ENCODE measurements at regions not wholly inside any gene's neighbourhood (a gene's known extent, or its start where the extent isn't known, plus 50 kb on each side); places are given as distances from the start of the nearest gene placed in this dataset.

DNA sequence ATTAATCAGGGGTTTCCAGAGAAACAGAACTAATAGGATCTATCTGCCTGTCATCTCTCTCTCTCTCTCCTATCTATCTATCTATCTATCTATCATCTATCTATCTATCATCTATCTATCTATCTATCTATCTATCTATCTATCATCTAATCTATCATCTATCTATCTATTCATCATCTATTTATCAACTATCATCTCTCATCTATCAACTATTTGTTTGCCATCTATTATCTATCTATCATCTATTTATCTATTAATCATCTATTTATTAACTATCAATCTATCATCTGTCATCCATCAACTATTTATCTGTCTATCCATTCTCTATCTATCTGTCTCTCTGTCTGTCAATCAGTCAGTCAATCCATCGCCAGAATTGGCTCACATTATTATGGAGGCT, 70.0 kb upstream of the MRPS6 start:
- no peak for TF ChIP-seq POLR2A (IDR thresholded peaks at IDR 0.05; ENCODE audit: low read depth, low read length)
- TF ChIP-seq, protein P1, sequence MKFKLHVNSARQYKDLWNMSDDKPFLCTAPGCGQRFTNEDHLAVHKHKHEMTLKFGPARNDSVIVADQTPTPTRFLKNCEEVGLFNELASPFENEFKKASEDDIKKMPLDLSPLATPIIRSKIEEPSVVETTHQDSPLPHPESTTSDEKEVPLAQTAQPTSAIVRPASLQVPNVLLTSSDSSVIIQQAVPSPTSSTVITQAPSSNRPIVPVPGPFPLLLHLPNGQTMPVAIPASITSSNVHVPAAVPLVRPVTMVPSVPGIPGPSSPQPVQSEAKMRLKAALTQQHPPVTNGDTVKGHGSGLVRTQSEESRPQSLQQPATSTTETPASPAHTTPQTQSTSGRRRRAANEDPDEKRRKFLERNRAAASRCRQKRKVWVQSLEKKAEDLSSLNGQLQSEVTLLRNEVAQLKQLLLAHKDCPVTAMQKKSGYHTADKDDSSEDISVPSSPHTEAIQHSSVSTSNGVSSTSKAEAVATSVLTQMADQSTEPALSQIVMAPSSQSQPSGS (IDR thresholded peaks at IDR 0.05; ENCODE audit: low read length), result no peak
- no peak for TF ChIP-seq MEF2B (IDR thresholded peaks at IDR 0.05; ENCODE audit: partially characterized antibody, poor library complexity, severe bottlenecking)
- TF ChIP-seq, protein P2, sequence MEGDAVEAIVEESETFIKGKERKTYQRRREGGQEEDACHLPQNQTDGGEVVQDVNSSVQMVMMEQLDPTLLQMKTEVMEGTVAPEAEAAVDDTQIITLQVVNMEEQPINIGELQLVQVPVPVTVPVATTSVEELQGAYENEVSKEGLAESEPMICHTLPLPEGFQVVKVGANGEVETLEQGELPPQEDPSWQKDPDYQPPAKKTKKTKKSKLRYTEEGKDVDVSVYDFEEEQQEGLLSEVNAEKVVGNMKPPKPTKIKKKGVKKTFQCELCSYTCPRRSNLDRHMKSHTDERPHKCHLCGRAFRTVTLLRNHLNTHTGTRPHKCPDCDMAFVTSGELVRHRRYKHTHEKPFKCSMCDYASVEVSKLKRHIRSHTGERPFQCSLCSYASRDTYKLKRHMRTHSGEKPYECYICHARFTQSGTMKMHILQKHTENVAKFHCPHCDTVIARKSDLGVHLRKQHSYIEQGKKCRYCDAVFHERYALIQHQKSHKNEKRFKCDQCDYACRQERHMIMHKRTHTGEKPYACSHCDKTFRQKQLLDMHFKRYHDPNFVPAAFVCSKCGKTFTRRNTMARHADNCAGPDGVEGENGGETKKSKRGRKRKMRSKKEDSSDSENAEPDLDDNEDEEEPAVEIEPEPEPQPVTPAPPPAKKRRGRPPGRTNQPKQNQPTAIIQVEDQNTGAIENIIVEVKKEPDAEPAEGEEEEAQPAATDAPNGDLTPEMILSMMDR (IDR thresholded peaks at IDR 0.05 in 2 of 3, conservative IDR thresholded peaks at IDR 0.05 in 1 of 3; ENCODE audit: control insufficient read depth in 2 of 3, extremely low read depth in 1 of 3, insufficient read depth in 1 of 3, low read depth in 3 of 3, low read length in 3 of 3), result no peak
- no peak for TF ChIP-seq EZH2 (IDR thresholded peaks at IDR 0.05; ENCODE audit: borderline replicate concordance, control insufficient read depth, low read depth, low read length)
- no peak for TF ChIP-seq SREBF2 (IDR thresholded peaks at IDR 0.05; ENCODE audit: low read length)
- no peak for TF ChIP-seq NFYB (IDR thresholded peaks at IDR 0.05; ENCODE audit: insufficient read depth, low read depth, low read length)
- TF ChIP-seq, protein P3, sequence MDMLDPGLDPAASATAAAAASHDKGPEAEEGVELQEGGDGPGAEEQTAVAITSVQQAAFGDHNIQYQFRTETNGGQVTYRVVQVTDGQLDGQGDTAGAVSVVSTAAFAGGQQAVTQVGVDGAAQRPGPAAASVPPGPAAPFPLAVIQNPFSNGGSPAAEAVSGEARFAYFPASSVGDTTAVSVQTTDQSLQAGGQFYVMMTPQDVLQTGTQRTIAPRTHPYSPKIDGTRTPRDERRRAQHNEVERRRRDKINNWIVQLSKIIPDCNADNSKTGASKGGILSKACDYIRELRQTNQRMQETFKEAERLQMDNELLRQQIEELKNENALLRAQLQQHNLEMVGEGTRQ (IDR thresholded peaks at IDR 0.05; ENCODE audit: borderline replicate concordance, low read depth, low read length), result no peak
- TF ChIP-seq, protein P4, sequence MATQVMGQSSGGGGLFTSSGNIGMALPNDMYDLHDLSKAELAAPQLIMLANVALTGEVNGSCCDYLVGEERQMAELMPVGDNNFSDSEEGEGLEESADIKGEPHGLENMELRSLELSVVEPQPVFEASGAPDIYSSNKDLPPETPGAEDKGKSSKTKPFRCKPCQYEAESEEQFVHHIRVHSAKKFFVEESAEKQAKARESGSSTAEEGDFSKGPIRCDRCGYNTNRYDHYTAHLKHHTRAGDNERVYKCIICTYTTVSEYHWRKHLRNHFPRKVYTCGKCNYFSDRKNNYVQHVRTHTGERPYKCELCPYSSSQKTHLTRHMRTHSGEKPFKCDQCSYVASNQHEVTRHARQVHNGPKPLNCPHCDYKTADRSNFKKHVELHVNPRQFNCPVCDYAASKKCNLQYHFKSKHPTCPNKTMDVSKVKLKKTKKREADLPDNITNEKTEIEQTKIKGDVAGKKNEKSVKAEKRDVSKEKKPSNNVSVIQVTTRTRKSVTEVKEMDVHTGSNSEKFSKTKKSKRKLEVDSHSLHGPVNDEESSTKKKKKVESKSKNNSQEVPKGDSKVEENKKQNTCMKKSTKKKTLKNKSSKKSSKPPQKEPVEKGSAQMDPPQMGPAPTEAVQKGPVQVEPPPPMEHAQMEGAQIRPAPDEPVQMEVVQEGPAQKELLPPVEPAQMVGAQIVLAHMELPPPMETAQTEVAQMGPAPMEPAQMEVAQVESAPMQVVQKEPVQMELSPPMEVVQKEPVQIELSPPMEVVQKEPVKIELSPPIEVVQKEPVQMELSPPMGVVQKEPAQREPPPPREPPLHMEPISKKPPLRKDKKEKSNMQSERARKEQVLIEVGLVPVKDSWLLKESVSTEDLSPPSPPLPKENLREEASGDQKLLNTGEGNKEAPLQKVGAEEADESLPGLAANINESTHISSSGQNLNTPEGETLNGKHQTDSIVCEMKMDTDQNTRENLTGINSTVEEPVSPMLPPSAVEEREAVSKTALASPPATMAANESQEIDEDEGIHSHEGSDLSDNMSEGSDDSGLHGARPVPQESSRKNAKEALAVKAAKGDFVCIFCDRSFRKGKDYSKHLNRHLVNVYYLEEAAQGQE (IDR thresholded peaks at IDR 0.05; ENCODE audit: low read depth, low read length), result no peak
- TF ChIP-seq, protein P5, sequence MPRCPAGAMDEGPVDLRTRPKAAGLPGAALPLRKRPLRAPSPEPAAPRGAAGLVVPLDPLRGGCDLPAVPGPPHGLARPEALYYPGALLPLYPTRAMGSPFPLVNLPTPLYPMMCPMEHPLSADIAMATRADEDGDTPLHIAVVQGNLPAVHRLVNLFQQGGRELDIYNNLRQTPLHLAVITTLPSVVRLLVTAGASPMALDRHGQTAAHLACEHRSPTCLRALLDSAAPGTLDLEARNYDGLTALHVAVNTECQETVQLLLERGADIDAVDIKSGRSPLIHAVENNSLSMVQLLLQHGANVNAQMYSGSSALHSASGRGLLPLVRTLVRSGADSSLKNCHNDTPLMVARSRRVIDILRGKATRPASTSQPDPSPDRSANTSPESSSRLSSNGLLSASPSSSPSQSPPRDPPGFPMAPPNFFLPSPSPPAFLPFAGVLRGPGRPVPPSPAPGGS (IDR thresholded peaks at IDR 0.05; ENCODE audit: borderline replicate concordance, insufficient read depth, low read depth, low read length, poor library complexity, severe bottlenecking), result no peak
- TF ChIP-seq TCF12 (IDR thresholded peaks at IDR 0.05; ENCODE audit: low read depth, low read length), result no peak
- no peak for TF ChIP-seq SMC3 (IDR thresholded peaks at IDR 0.05; ENCODE audit: borderline replicate concordance, low read length)

Data from GM12878 (cell line).